AML-193 (cell line): ENCODE measurements at regions not wholly inside any gene's neighbourhood (a gene's known extent, or its start where the extent isn't known, plus 50 kb on each side); places are given as distances from the start of the nearest gene placed in this dataset.

ENCODE experiments used
- DNase-seq, 2 experiments: peaks; one replicate each; lab custom pipeline; 2025; lab: John Stamatoyannopoulos, UW

- no peak for DNase-seq
These were observed 109.9 kb upstream of the TIAM2 start for GRCh38 chr6:154885214-154885613.

- DNase-seq = no peak
These were observed 109.1 kb upstream of the TIAM2 start for GRCh38 chr6:154886016-154886415.

DNA sequence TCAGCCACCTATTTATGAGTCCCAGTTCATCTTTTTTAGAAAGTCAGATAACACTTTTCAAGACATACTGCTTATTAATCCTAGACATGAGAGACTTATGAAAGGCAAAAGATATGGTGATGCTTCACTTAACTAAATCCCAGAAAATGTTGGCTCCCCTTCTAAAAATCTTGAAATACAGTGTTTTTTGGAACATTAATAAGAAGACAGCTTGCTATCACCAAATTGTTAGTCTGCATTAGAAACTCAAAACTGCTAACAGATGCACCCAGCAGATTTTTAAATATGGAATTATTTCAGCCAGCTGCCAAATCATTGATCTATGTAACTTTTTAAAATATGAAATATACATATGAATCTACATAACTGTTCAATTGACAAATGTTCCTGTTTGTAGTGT, 108.6 kb upstream of the TIAM2 start:
- no peak for DNase-seq

DNA sequence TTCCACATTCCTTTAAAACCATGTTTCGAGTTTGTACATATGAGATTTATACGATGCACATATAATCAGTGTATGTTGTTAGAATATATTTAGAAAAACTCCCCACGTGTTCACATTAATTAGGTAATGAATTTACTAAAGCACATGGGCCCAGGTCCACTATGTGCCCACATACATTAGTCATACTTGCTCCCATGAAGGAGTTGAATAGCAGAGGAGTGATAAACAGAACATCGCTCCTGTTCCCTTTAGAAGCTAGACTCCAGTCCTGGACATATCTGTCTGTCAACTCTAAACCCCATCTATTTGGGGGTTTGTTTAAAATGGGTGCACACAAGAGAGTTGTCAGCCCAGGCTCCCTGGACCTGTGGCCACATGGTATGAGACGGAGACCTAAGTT, 108.1 kb upstream of the TIAM2 start:
- no peak for DNase-seq

- DNase-seq = no peak
These were observed 106.5 kb upstream of the TIAM2 start for GRCh38 chr6:154888421-154889295.

DNA sequence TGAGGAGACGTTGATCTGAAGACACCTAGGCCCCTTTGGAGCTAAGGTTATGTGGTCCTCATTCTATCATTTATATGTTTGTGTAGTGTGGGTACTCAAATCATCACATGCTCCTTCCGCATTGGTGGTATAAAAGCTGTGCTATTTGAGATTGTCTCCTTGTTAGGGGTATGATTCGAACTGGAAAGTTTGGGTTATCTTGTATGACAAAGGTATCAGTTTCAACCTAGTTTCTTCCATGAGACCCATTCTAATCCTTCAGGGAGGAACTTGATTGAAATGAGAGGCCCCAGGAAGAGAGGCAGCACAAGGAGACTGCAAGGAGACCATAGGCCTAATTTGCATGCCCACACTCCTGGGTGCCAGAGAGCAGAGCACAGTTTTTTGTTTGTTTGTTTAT, 104.2 kb upstream of the TIAM2 start:
- DNase-seq = no peak

DNA sequence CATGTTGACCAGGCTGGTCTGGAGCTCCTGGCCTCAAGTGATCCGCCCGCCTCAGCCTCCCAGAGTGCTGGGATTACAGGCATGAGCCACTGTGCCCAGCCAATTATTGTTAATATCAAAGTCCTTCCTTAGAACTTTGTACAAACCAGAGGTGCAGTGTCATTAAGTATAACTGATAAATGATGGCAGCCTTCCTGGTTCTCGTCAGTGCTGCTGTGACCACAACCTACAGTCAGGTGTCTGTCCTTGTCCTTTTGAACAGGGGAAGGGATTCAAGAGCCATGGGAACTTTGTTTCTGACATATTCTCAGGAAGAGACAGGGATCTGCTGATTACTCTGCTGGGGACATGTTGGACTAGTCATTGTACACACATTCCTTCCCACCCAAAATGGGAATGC, 103.2 kb upstream of the TIAM2 start:
- no peak for DNase-seq

- no peak for DNase-seq
These were observed 101.2 kb upstream of the TIAM2 start for GRCh38 chr6:154893917-154894316.

DNA sequence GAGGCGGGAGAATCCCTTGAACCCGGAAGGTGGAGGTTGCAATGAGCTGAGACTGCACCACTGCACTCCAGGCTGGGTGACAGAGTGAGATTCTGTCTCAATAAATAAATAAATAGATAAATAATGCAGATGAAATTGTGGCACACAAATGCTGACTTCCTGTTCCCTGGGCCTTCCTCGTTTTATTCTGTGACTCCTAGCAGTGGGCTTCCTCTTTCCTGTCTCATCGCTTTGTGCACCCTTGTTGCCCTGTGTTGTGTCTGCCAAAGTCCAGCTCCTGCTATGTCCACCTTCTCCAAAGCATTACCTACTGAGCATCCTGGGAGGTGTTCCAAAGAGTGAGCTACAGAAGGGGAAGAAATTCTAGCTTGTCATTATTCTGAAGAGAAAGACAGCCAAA, 100.2 kb upstream of the TIAM2 start:
- DNase-seq = peak; percentile 34 to 45

DNA sequence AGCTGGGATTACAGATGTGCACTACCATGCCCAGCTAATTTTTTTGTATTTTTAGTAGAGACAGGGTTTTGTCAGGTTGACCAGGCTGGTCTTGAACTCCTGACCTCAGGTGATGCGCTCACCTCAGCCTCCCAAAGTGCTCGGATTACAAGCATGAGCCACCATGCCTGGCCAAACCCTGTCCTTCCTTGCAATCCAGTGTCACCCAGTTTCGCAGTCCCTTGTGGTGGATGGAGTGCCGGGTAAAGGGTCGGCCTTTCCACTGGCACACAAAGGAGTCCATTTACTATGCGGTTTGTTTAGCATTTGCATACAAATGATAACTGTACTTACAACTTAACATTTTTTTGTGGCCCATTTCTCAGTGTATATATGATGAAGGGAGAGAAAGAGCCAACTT, 99.3 kb upstream of the TIAM2 start:
- DNase-seq = no peak

DNA sequence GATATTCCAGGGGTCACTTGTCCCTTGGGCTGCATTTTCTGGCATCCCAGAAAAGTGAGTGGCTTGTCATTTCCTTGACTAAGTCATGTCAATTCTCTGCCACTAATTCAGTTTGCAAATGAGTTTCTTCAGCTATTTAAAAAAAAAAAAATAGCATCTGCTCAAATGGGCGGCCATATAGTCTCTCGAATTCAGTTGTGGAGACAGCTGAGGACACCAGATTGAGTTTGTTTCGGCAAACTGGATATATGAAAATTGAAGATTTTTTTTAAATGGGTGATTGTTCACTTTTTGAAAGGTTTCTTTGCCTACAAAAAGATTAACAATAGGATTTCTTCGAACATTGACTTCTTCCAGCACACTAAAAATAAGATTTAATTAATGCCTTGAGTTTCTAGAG, 96.3 kb upstream of the TIAM2 start:
- DNase-seq = no peak

DNA sequence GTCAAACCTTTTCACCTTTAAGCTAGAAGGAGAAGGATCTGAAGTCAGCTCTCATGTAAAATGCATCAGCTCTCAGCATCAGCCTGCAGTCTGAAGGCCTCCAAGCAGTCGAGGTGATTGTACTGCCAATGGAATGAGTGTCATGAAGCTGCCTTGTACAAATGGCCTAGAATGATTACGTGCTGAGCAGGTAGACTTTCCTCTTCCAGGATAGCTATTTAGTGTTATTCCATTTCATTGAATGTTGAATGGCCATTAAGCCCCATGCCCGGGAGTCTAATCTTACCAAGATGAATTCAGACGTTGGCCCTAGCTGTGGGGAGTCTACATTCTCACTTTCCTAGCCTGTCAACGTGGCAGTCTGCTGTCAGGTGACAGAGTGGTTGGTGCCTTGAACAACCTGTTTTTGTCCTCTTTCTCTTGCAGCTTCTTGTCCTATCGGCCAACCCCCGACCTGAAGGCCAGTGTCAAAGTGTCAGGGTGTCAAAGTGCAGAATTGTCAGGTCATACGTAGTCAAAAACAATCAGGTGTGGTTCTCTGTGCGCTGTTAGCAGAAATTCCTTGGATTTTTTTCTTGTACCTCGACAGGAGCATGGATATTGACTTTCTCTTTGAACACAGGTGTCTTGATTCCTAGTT, 95.2 kb upstream of the TIAM2 start:
- DNase-seq = no peak

- no peak for DNase-seq
These were observed 93.1 kb upstream of the TIAM2 start for GRCh38 chr6:154901876-154902552.

DNA sequence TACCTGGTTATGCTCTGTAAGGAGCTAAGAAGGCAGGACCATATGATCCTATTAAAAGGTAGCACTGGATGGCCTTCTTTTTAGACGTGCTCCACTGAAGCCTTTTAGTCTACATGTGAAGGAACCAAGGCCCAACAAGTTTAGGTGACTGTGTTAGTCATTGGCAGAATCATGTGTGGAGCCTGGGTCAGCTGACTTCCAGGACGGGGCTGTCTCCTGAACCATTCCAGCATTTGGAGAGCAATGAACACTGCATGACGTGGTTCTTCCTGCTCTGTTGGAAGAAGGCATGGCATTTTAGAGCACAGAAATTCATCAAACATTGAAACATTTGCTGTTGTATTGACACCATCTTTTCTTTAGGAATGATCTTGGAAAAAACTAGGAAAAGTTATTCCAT, 87.8 kb upstream of the TIAM2 start:
- DNase-seq = no peak

DNA sequence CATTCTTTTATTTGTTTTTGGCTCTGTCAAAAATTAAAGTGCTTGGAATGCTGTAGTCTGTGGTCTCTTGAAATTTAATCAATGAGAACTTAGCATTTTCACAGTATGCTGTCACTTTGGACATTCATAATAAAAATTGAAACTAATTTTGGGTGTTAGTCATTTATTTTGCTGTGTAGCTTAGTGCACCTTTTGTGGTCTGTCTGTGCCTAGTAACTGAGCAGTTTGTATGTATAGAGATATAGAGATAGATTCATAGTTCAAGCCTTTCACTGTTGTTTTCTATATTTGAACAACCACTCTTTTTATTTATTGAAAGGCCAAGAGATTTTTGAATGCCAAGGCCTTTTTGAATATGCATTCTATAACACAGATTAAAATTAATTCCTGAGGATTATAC, 86.4 kb upstream of the TIAM2 start:
- DNase-seq = no peak

DNA sequence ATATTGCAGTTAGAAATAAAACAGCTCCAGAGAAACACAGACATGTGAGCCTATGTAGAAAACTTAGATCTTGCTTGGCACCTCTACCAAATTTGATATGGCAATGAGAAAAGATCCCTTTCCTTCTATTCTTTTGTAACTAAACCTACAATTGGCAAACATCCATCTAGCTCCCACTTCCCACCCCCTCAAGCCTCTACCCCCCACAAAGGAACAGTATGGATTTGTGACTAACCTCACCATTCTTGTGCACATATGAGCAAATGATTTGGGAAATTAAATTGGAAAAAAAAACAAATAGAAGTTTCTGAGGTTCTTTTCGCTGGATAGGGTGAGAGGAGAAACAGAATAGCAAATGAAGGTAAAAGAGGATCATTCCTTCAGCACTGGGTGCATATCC, 85.8 kb upstream of the TIAM2 start:
- DNase-seq = no peak

GRCh38 chr6:154909821-154910220, 85.3 kb upstream of the TIAM2 start:
- no peak for DNase-seq

DNA sequence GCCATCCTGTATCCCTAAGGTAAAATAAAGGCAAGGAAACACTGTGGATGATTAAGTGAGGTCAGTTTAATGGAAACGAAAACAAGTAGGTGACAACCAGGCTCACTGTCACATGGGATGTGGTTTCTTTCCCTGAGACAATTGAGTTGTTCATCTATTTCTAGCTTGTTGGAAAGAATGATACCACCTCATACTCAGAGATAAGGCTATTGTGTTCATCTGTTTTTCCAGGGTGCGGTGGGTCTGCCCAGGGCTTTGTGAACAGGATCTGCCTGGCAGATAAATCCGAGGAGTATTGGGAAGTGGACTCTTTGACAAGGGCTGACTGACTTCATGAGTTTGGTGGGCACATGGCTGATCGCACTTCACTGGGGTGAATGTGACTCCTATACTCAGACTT, 80.8 kb upstream of the TIAM2 start:
- no peak for DNase-seq

GRCh38 chr6:154916857-154917256, 78.3 kb upstream of the TIAM2 start:
- DNase-seq = no peak

- DNase-seq = no peak
These were observed 77.2 kb upstream of the TIAM2 start for GRCh38 chr6:154917941-154918340.

- no peak for DNase-seq
These were observed 75.3 kb upstream of the TIAM2 start for GRCh38 chr6:154919806-154920205.

GRCh38 chr6:154920495-154921200, 74.5 kb upstream of the TIAM2 start:
- DNase-seq = no peak

- DNase-seq = peak; percentile 66 to 70
These were observed 73.6 kb upstream of the TIAM2 start for GRCh38 chr6:154921482-154921881.
